RPMI8226 (cell line): ENCODE measurements at regions not wholly inside any gene's neighbourhood (a gene's known extent, or its start where the extent isn't known, plus 50 kb on each side); places are given as distances from the start of the nearest gene placed in this dataset.
A peak's percentile ranks its signal among the peaks of the same experiment; 100 is the strongest.
"Not testable (repeated sequence)": the region's sequence is repeated elsewhere in the genome, so short reads cannot be mapped to it uniquely, and the experiment has no call there.

Source experiments
- DNase-seq: peaks from one replicate; pipeline ENCODE4 v3.0.0-alpha.2; 2015

GRCh38 chr13:62278271-62278670 is 862.6 kb upstream of the PCDH20 start:
- DNase-seq = no peak

- DNase-seq = no peak
These were observed 836.1 kb upstream of the PCDH20 start for GRCh38 chr13:62251734-62252133.

GRCh38 chr13:62250501-62251201 is 835.0 kb upstream of the PCDH20 start:
- no peak for DNase-seq

GRCh38 chr13:62246581-62246980 is 830.9 kb upstream of the PCDH20 start:
- DNase-seq = no peak

- DNase-seq = no peak
These were observed 827.5 kb upstream of the PCDH20 start for GRCh38 chr13:62243106-62243505.

GRCh38 chr13:62234780-62235440 is 819.3 kb upstream of the PCDH20 start:
- DNase-seq = no peak

GRCh38 chr13:62210951-62211350 is 795.3 kb upstream of the PCDH20 start:
- DNase-seq = no peak

GRCh38 chr13:62209529-62209928 is 793.9 kb upstream of the PCDH20 start:
- DNase-seq = peak; percentile 81

GRCh38 chr13:62207388-62207787 is 791.7 kb upstream of the PCDH20 start:
- DNase-seq = peak; percentile 44

GRCh38 chr13:62206165-62206564 is 790.5 kb upstream of the PCDH20 start:
- no peak for DNase-seq

GRCh38 chr13:62205273-62205672 is 789.6 kb upstream of the PCDH20 start:
- DNase-seq = no peak

- no peak for DNase-seq
These were observed 778.7 kb upstream of the PCDH20 start for GRCh38 chr13:62194371-62194770.

GRCh38 chr13:62193919-62194318 is 778.3 kb upstream of the PCDH20 start:
- DNase-seq = no peak

- no peak for DNase-seq
These were observed 770.1 kb upstream of the PCDH20 start for GRCh38 chr13:62185631-62186255.

GRCh38 chr13:62176051-62176450 is 760.4 kb upstream of the PCDH20 start:
- no peak for DNase-seq

- DNase-seq = no peak
These were observed 758.3 kb upstream of the PCDH20 start for GRCh38 chr13:62173958-62174357.

- no peak for DNase-seq
These were observed 756.0 kb upstream of the PCDH20 start for GRCh38 chr13:62171697-62172096.

- no peak for DNase-seq
These were observed 753.2 kb upstream of the PCDH20 start for GRCh38 chr13:62168891-62169290.

GRCh38 chr13:62167650-62168172 is 752.1 kb upstream of the PCDH20 start:
- no peak for DNase-seq

- no peak for DNase-seq
These were observed 747.2 kb upstream of the PCDH20 start for GRCh38 chr13:62162860-62163259.

- DNase-seq = no peak
These were observed 742.9 kb upstream of the PCDH20 start for GRCh38 chr13:62158520-62158919.

- DNase-seq = not testable (repeated sequence)
These were observed 736.1 kb upstream of the PCDH20 start for GRCh38 chr13:62151724-62152123.

GRCh38 chr13:62142048-62142447 is 726.4 kb upstream of the PCDH20 start:
- no peak for DNase-seq

- no peak for DNase-seq
These were observed 723.9 kb upstream of the PCDH20 start for GRCh38 chr13:62139597-62139996.
